ENCODE measurements at regions not wholly inside any gene's neighbourhood (a gene's known extent, or its start where the extent isn't known, plus 50 kb on each side); places are given as distances from the start of the nearest gene placed in this dataset.

DNA sequence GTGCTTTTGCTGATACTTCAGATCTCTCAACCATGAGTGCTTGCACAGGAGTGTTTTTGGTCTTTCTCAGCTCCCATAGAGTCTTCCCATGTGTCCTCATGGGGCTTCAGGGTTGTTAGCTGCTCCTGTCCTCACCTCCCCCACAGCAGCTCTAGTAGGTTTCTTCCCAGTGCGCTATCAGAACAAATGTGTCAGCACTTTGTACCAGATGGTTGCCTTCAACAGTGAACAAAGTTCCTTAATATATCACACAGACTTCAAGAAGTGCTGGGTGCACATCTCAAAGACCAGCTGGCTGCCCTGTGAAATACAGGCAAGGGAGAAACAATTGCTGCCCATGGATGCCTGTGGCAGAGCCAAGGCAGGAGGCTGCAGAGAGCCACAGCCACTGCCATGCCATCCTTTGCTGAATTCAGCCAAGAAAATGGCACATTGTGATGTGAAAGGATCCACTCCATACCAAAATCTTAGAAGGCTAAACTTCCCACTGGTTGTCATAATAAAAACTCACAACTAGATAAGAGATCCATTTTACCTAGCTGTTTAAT, 471.3 kb downstream of the C6orf118 start:
- Histone ChIP-seq H2AK5ac (ENCODE audit: low read depth, low read length) (no peak overlapping the region), H2BK5ac (ENCODE audit: low read depth, low read length, poor library complexity, severe bottlenecking) (no peak overlapping the region), H2BK120ac (ENCODE audit: low read depth, low read length) (no peak overlapping the region), H2BK15ac (ENCODE audit: low read depth, low read length) (no peak overlapping the region), H3K56ac (ENCODE audit: extremely low read depth, insufficient read depth, low read length) (no peak overlapping the region), H2BK20ac (ENCODE audit: low read depth, low read length) (no peak overlapping the region), H3K27ac (ENCODE audit: insufficient read depth, low read length) (no peak overlapping the region), H3K23ac (ENCODE audit: low read depth, low read length) (no peak overlapping the region), H3K4me2 (ENCODE audit: low read depth, low read length) (no peak overlapping the region), H3K79me1 (ENCODE audit: low read depth in 1 of 2, low read length in 2 of 2) (no peaks in the 10 kb centered on the region), H3K18ac (ENCODE audit: low read depth, low read length) (no peak overlapping the region), H3K4me1 (ENCODE audit: control insufficient read depth, insufficient read depth, low read length) (no peaks in the 10 kb centered on the region), H3K36me3 (ENCODE audit: control insufficient read depth, insufficient read depth, low read length) (no peaks in the 10 kb centered on the region), H3K4me3 (ENCODE audit: insufficient read depth, low read depth, low read length) (no peak overlapping the region), H3K27me3 (ENCODE audit: control insufficient read depth, insufficient read depth, low read length) (no peaks in the 10 kb centered on the region), H3K9ac (ENCODE audit: low read depth, low read length) (no peak overlapping the region), H3K9me3 (ENCODE audit: control insufficient read depth, insufficient read depth, low read length) (peaks cover 12% of the 10 kb centered on the region), H2AFZ (replicated peaks; ENCODE audit: low read length, poor library complexity) (no peak overlapping the region), H4K20me1 (ENCODE audit: insufficient read depth, low read length) (no peaks in the 10 kb centered on the region), H4K91ac (ENCODE audit: insufficient read depth, low read depth, low read length) (no peak overlapping the region), H3K4ac (ENCODE audit: low read depth, low read length) (no peak overlapping the region), H3K14ac (replicated peaks; ENCODE audit: low read depth, low read length) (no peak overlapping the region), H4K5ac (ENCODE audit: low read depth, low read length) (no peak overlapping the region), H4K8ac (ENCODE audit: low read depth in 2 of 2, low read length in 2 of 2) (no peak overlapping the region), H3K9me1 (ENCODE audit: insufficient read depth, low read length) (no peaks in the 10 kb centered on the region), H2AK9ac (replicated peaks; ENCODE audit: low read depth, low read length, poor library complexity) (no peak overlapping the region)
- dilution Hi-C loops (cut with HindIII; ENCODE audit: low sequenced_read_pairs, unreplicated experiment), result no loop called here
- TF ChIP-seq RFX5 (IDR thresholded peaks at IDR 0.05; ENCODE audit: low read depth, low read length), result no peak
- TF ChIP-seq NFE2L2 (IDR thresholded peaks at IDR 0.05; ENCODE audit: low read depth, low read length), result no peak
- no CpG with 5 or more reads among the region's 1 CpG for WGBS, 2 experiments (ENCODE audit: extremely low coverage in 2 of 2, insufficient read length in 1 of 2)
- DNase-seq, result no peak
- in situ Hi-C loops (cut with MboI; ENCODE audit: low sequenced_read_pairs), result no loop called here
- intact Hi-C loops (cut with micrococcal nuclease), result no loop called here
- ChIA-PET CTCF (no interaction called here), POLR2A (ENCODE audit: unreplicated experiment) (no interaction called here)
- no peak for ATAC-seq (ENCODE audit: low read depth)
- no TSS peak for BruUV-seq (replicated peaks)

Measured in IMR-90 (cell line).